ENCODE measurements at regions not wholly inside any gene's neighbourhood (a gene's known extent, or its start where the extent isn't known, plus 50 kb on each side); places are given as distances from the start of the nearest gene placed in this dataset.

- no peak for TF ChIP-seq RELB (IDR thresholded peaks at IDR 0.05; ENCODE audit: low read depth)
- no peak for TF ChIP-seq SP1 (IDR thresholded peaks at IDR 0.05; ENCODE audit: low read depth, low read length)
- TF ChIP-seq MTA2 (IDR thresholded peaks at IDR 0.05; ENCODE audit: low read depth), result peak; percentile 39
- no peak for TF ChIP-seq TBL1XR1 (IDR thresholded peaks at IDR 0.05; ENCODE audit: low read depth, low read length)
- no peak for TF ChIP-seq NFIC (IDR thresholded peaks at IDR 0.05; ENCODE audit: low read depth, low read length)
- no peak for TF ChIP-seq EZH2 (IDR thresholded peaks at IDR 0.05; ENCODE audit: borderline replicate concordance, control insufficient read depth, low read depth, low read length)
- no peak for TF ChIP-seq CBX5 (IDR thresholded peaks at IDR 0.05; ENCODE audit: low read depth)
- TF ChIP-seq CBX3 (IDR thresholded peaks at IDR 0.05; ENCODE audit: borderline replicate concordance, low read depth), result no peak
- peak; percentile 48; the same call in 1 of the 2 replicates for TF ChIP-seq NR2F1 (conservative IDR thresholded peaks at IDR 0.05)
- no peak for TF ChIP-seq ESRRA (IDR thresholded peaks at IDR 0.05; ENCODE audit: low read length)
- no peak for TF ChIP-seq ASH2L (IDR thresholded peaks at IDR 0.05; ENCODE audit: borderline replicate concordance, low read depth)
- TF ChIP-seq MEF2B (IDR thresholded peaks at IDR 0.05; ENCODE audit: partially characterized antibody, poor library complexity, severe bottlenecking), result peak; percentile 78
- TF ChIP-seq ZBTB40 (IDR thresholded peaks at IDR 0.05; ENCODE audit: borderline replicate concordance), result no peak
These were observed 239.6 kb upstream of the PLEKHG7 start (continued) for GRCh38 chr12:92463171-92463570.

Data from GM12878 (cell line).